TTC549 (cell line): ENCODE measurements at regions not wholly inside any gene's neighbourhood (a gene's known extent, or its start where the extent isn't known, plus 50 kb on each side); places are given as distances from the start of the nearest gene placed in this dataset.

ENCODE experiments used
- FAIRE-seq: peaks from 2 replicates; lab custom pipeline; 2012; peaks lifted over from hg19 to GRCh38; lab: Jason Lieb, UNC

DNA sequence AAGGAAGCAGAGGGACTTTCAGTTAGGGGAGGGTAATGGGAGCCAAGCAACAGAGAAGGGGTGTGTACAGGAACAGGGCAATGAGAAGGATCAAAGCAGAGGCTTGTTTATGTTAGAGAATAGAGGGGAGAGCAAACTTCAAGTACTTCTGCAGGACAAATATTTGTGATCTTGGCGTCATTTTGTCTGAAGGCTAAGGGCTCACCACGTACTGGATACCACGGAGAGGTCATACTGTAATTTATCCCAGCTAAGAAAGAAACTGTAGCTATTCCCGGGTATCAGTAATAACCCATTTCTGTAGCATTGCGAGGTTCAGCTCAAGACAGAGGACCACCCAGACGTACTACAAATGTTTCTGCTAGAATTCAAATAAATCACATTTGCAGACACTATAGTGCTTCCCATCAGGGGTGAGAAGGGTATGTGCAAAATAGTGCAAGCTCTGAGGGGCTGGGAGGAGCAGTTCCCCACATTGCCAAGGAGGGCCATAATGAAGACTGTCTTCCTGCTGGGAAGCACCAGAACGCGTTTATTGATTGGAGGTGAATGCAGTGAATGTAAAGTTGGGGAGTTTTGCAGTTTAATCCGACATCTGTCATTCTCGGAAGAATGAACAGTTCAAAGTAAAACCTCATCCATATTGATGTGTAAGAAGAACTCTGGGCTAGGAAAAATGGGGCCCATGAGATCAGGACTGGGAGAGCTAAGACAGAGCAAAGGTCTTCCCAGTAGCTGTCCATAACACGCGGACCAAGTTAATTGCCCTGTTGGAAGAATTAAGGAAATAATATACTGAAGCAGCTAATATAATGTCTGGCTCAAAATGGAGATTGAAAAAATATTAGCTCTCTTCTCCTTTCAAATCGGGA lies 136.9 kb downstream of the RWDD3 start:
- no peak for FAIRE-seq

DNA sequence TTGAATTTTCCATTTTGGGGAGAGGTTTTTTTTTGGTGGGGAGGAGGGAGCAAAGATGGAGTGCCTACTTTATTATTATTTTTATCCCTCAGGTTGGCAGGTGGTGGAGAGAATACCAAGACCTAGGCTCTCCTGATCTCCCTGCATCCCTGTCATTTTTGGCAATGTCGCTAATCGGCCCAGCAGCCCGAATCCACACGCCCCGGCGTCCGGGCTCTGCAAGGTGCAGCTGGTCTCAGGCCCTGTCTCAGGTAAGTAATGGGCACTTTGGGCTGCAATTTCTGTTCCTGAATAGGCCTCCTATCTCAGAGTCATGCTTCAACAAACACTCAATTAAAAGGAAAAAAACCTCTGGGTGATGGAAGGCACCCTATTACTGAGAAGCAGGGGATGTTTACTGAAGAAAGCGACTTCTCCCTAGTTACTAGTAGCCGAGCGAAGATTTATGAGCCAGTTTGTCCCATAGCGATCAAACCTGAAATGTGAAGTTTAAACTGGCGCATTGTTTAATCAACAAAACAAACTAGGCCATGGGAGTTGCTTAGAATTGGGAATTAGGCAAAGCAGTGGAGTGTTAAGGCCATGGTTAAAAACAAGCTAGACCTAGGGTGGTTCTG lies 137.8 kb downstream of the RWDD3 start:
- FAIRE-seq: no peak

GRCh38 chr1:95375174-95375573 lies 141.2 kb downstream of the RWDD3 start:
- FAIRE-seq: no peak

DNA sequence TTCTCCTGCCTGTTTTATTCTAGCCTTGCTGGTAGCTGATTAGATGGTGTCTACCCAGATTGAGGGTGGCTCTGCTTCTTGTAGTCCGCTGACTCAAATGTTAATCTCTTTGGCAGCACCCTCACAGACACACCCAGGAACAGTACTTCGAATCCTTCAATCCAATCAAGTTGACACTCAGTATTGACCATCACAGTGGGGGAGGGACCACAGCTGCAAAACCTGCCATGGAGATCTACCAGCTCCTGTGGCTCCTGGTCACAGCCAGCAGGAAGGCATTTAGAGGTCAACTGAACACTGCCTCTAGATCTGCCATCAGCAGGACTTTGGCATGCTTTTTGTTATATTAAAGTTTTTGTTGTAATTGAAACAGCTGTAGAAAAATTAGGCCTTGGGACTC lies 146.9 kb downstream of the RWDD3 start:
- FAIRE-seq: no peak

GRCh38 chr1:95382000-95382786 lies 148.2 kb downstream of the RWDD3 start:
- no peak for FAIRE-seq

DNA sequence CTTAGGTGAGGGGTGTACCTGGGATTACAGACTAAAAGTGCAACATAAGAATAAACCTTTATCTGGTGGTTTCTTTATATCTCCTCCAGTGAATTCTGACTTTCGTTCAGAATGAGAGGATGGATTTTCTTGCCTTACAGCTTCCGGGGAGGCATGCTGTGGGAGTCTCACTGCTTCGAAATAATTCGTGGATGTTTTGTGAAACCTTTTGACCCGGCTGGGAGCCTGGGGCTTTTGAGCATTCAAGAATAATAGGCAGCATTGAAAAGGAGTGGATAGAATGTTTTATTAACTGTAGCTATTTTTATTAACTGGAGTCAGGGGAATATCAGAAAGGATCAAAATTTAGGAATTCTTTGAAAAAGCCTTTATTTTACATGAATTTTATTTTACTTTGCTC lies 149.1 kb downstream of the RWDD3 start:
- FAIRE-seq: no peak

DNA sequence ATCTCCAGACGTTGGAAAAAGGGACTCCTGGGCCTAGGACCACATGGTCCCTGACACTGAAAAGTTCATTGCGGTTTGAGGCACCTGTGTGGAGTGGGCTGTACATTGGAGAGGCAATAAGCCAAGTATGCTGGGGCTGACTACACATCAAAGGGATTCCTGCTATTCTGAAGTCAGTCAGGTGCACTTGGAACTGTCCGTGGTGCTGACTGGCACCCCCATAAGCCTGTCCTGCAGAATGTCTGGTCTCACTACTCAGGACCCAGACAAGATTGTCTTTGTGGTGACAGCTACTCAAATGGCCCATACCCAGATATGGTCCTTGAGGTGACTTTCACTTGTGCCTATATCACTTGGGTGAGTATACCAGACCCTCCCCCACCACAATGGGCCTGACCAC lies 150.6 kb downstream of the RWDD3 start:
- FAIRE-seq: no peak

GRCh38 chr1:95386371-95386770 lies 152.4 kb downstream of the RWDD3 start:
- no peak for FAIRE-seq

GRCh38 chr1:95386915-95387314 lies 152.9 kb downstream of the RWDD3 start:
- FAIRE-seq: no peak

GRCh38 chr1:95388031-95388430 lies 154.0 kb downstream of the RWDD3 start:
- no peak for FAIRE-seq

DNA sequence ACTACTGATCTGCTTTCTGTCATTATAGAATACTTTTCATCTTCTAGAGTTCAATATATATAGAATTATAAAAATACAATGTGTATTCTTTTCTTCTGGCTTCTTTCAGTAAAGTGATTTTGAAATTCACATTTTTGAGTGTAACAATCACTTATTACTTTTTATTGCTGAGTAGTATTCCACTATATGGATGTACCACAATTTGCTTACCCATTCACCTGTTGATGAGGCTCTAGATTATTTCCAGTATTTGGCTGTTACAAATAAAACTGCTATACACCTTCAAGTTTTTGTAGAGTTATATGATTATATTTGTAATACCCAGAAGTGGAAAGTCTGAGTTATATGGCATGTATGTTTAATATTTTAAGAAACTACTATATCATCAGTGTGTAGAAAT lies 159.4 kb downstream of the RWDD3 start:
- FAIRE-seq: no peak

- no peak for FAIRE-seq
Observed at GRCh38 chr1:95396557-95396956, 162.5 kb downstream of the RWDD3 start.

GRCh38 chr1:95402780-95403179 lies 168.8 kb downstream of the RWDD3 start:
- no peak for FAIRE-seq

GRCh38 chr1:95406279-95406678 lies 172.3 kb downstream of the RWDD3 start:
- FAIRE-seq: no peak

DNA sequence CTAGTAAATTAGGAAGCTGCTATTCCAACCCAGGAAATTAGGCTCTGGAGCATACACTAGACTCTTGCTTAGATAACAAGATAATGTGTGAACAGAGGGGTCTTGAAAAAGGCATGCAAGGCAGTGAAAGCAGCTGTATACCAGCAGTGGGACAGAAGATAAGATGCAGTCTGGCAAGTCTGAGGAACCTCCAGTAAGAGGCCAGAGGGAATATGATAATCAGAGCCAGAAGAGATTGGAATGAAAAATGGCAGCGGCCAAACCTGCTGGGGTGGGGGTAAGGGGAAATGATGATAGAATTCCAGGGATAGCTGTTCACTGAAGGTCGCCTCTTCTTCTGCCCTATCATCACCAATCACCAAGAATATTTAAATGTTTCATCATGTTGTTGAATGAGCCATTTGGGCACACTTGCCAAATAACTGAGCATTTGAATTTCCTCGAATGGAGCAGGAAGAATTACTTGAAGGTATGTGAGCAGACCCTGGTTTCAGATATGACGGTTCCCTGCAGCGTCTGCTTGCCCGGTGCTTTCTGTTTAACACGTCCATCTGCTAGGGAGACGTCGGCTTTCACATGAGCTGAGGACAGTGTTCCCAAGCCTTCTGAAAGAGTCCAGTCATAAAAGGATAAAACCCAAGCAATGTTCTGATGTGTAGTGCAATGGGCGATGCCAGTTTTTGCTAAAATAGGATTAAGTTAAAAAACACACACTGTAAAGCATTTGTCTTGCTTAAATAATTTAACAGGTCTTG lies 173.3 kb downstream of the RWDD3 start:
- no peak for FAIRE-seq

GRCh38 chr1:95407886-95408291 lies 173.9 kb downstream of the RWDD3 start:
- no peak for FAIRE-seq

- no peak for FAIRE-seq
Observed at GRCh38 chr1:95408507-95409136, 174.6 kb downstream of the RWDD3 start.

DNA sequence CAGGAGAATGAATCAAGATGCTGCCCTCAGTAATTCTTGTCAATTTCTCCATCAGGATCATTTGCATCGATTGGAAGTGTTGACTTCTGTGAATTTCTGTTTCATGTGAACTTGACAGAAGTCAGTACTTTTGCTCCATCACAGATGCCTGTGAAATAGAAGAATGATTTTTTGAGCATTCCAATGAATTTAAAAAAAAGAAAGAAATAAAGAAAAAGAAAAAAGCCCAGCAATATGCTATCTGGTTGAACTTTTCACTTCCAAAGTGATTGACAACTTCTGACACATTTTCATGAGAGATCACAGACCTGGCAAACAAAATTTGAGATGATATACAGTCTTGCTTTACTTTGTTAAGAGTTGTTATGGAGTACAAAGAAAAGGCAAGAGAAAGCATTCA lies 175.3 kb downstream of the RWDD3 start:
- no peak for FAIRE-seq

DNA sequence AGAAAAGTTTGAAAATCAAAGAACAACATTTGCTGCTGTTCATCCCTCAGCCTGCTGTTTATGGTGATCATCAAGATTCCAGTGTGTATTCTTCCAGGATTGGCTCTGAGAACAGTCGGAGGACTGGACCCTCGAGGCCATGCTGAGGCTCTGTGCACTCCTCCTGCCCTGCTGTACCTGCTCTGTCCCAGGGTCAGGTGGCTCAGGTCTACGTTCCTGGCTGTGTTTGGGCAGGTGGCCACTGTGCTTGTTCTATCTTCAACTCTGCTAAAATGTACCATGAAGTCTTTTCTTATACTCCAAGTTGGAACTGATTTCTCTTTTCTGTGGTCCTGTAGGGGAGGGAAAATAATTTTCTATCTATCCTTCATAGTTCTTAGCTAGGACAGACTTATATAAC lies 175.9 kb downstream of the RWDD3 start:
- FAIRE-seq: no peak

- no peak for FAIRE-seq
Observed at GRCh38 chr1:95415146-95415545, 181.1 kb downstream of the RWDD3 start.

DNA sequence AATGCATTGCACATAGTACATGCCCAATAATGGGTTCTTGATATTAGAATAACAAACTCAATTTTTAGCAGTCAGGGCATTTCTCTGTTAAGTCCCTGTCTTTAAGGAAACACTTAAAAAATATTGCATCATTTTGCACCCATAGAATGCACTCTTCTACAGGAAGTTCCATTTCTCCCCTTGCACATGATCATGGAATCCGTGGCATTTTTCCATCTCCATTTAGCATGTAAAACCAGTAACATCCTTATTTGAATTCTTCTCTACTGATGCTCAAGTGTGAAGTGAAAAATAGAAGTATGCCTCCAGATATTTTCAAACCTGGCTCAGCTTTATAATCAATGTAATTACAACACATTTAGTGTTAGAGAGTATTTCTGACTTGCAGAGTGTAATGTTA lies 192.8 kb downstream of the RWDD3 start:
- no peak for FAIRE-seq

- FAIRE-seq: no peak
Observed at GRCh38 chr1:95427525-95427924, 193.5 kb downstream of the RWDD3 start.
